IMR-90 (cell line): ENCODE measurements at regions not wholly inside any gene's neighbourhood (a gene's known extent, or its start where the extent isn't known, plus 50 kb on each side); places are given as distances from the start of the nearest gene placed in this dataset.

ENCODE experiments used
- ATAC-seq: fragments of 200-7000 bp; cut with Tn5 transposase; 2 replicates; pipeline ENCODE4 v1.9.1; 2020; ENCODE audit warnings: low read depth, mild to moderate bottlenecking, moderate library complexity
- BruUV-seq: library from RNA; stranded (reverse); fragments of 400-500 nt; replicated peaks from 2 replicates; lab custom pipeline; 2021; lab: Mats Ljungman, UMichigan
- CTCF ChIA-PET: fragments of 300-600 bp; formaldehyde crosslinking; extraction: SDS; loops from one replicate; lab custom pipeline; 2021; ENCODE audit warnings: antibody characterized with exemption; lab: Yijun Ruan, JAX
- POLR2A ChIA-PET: fragments of 300-600 bp; sonication (Branson Sonifier 250); formaldehyde crosslinking; loops from one replicate; lab custom pipeline; 2022; ENCODE audit warnings: antibody characterized with exemption; ENCODE audit not compliant: unreplicated experiment; lab: Charles Lee
- DNase-seq: peaks from one replicate; pipeline ENCODE4 v3.0.0; 2013
- H2AFZ ChIP-seq: replicated peaks from 2 replicates; pipeline ENCODE3; 2013; ENCODE audit warnings: low read length, mild to moderate bottlenecking; ENCODE audit not compliant: poor library complexity
- H2AK5ac ChIP-seq: 2 replicates; pipeline ENCODE4 v1.6.1; 2013; ENCODE audit warnings: low read depth, low read length, inconsistent platforms
- H2AK9ac ChIP-seq: replicated peaks from 2 replicates; pipeline ENCODE3; 2013; ENCODE audit warnings: mild to moderate bottlenecking, low read depth, low read length, moderate library complexity; ENCODE audit not compliant: poor library complexity
- H2BK120ac ChIP-seq: 2 replicates; pipeline ENCODE4 v1.6.1; 2013; ENCODE audit warnings: low read depth, low read length, inconsistent platforms
- H2BK15ac ChIP-seq: 3 replicates; pipeline ENCODE4 v1.6.1; 2013; ENCODE audit warnings: low read depth, low read length, inconsistent platforms
- H2BK20ac ChIP-seq: 2 replicates; pipeline ENCODE4 v1.6.1; 2013; ENCODE audit warnings: low read depth, mild to moderate bottlenecking, inconsistent platforms, low read length, moderate library complexity
- H2BK5ac ChIP-seq: 2 replicates; pipeline ENCODE4 v1.6.1; 2013; ENCODE audit warnings: mild to moderate bottlenecking, low read depth, low read length, inconsistent platforms; ENCODE audit not compliant: poor library complexity, severe bottlenecking
- H3K14ac ChIP-seq: replicated peaks from 2 replicates; pipeline ENCODE4 v1.6.1; 2013; ENCODE audit warnings: low read depth, low read length, inconsistent platforms
- H3K18ac ChIP-seq: 2 replicates; pipeline ENCODE4 v1.6.1; 2013; ENCODE audit warnings: low read depth, low read length, control low read depth
- H3K23ac ChIP-seq: 2 replicates; pipeline ENCODE4 v1.6.1; 2013; ENCODE audit warnings: low read depth, low read length, inconsistent platforms
- H3K27ac ChIP-seq: 2 replicates; pipeline ENCODE4 v1.5.1; 2013; ENCODE audit warnings: mild to moderate bottlenecking, control low read depth, low read length; ENCODE audit not compliant: insufficient read depth
- H3K27me3 ChIP-seq: 2 replicates; pipeline ENCODE4 v1.6.1; 2013; ENCODE audit warnings: low read length; ENCODE audit not compliant: control insufficient read depth, insufficient read depth
- H3K36me3 ChIP-seq: 2 replicates; pipeline ENCODE4 v1.6.1; 2013; ENCODE audit warnings: low read length, mixed read lengths; ENCODE audit not compliant: control insufficient read depth, insufficient read depth
- H3K4ac ChIP-seq: 2 replicates; pipeline ENCODE4 v1.6.1; 2013; ENCODE audit warnings: low read depth, low read length, inconsistent platforms
- H3K4me1 ChIP-seq: 2 replicates; pipeline ENCODE4 v1.6.1; 2013; ENCODE audit warnings: low read length, mixed read lengths; ENCODE audit not compliant: control insufficient read depth, insufficient read depth
- H3K4me2 ChIP-seq: 2 replicates; pipeline ENCODE4 v1.6.1; 2013; ENCODE audit warnings: low read depth, mild to moderate bottlenecking, control low read depth, low read length, moderate library complexity
- H3K4me3 ChIP-seq: 2 replicates; pipeline ENCODE4 v1.5.1; 2013; ENCODE audit warnings: low read depth, mild to moderate bottlenecking, control low read depth, low read length, moderate library complexity; ENCODE audit not compliant: insufficient read depth
- H3K56ac ChIP-seq: 2 replicates; pipeline ENCODE4 v1.6.1; 2013; ENCODE audit warnings: low read length, inconsistent platforms; ENCODE audit not compliant: insufficient read depth; ENCODE audit errors: extremely low read depth
- H3K79me1 ChIP-seq, 2 experiments: 2 replicates each; pipeline ENCODE4 v1.6.1; 2013; ENCODE audit warnings: low read length in 2 of 2, inconsistent platforms in 1 of 2, low read depth in 1 of 2
- H3K9ac ChIP-seq: 2 replicates; pipeline ENCODE4 v1.6.1; 2013; ENCODE audit warnings: low read depth, low read length, control low read depth
- H3K9me1 ChIP-seq: 2 replicates; pipeline ENCODE4 v1.6.1; 2013; ENCODE audit warnings: low read length, inconsistent platforms; ENCODE audit not compliant: insufficient read depth
- H3K9me3 ChIP-seq: 2 replicates; pipeline ENCODE4 v1.6.1; 2013; ENCODE audit warnings: low read length; ENCODE audit not compliant: control insufficient read depth, insufficient read depth
- H4K20me1 ChIP-seq: 2 replicates; pipeline ENCODE4 v1.6.1; 2013; ENCODE audit warnings: low read length, inconsistent platforms; ENCODE audit not compliant: insufficient read depth
- H4K5ac ChIP-seq: 2 replicates; pipeline ENCODE4 v1.6.1; 2013; ENCODE audit warnings: mild to moderate bottlenecking, low read depth, low read length, control low read depth
- H4K8ac ChIP-seq, 2 experiments: 2 replicates each; pipeline ENCODE4 v1.6.1; 2013; ENCODE audit warnings: low read depth in 2 of 2, low read length in 2 of 2, control low read depth in 1 of 2, inconsistent platforms in 1 of 2
- H4K91ac ChIP-seq: 2 replicates; pipeline ENCODE4 v1.6.1; 2013; ENCODE audit warnings: low read depth, low read length, inconsistent platforms; ENCODE audit not compliant: insufficient read depth
- RFX5 ChIP-seq: IDR thresholded peaks from 2 replicates; pipeline ENCODE4 v1.8.0; 2012; ENCODE audit warnings: low read depth, mild to moderate bottlenecking, low read length, moderate library complexity
- WGBS, 2 experiments: methylation state at CpG; one replicate each; pipeline versions ENCODE4 v1.1.5 to v1.1.7; 2013; ENCODE audit warnings: missing lambda C conversion rate in 2 of 2; ENCODE audit not compliant: insufficient read length in 1 of 2; ENCODE audit errors: extremely low coverage in 2 of 2; 5-methylcytosine and 5-hydroxymethylcytosine counted together
- dilution Hi-C: fragments of 300-500 bp; cut with HindIII; formaldehyde crosslinking; loops from one replicate; pipeline ENCODE4 v1.14.3; 2018; ENCODE audit warnings: low sequenced_read_pairs; ENCODE audit not compliant: unreplicated experiment
- in situ Hi-C: fragments of 300-500 bp; cut with MboI; formaldehyde crosslinking; loops from 3 replicates; pipeline ENCODE4 v1.14.3; 2019; ENCODE audit warnings: low sequenced_read_pairs, inconsistent platforms, mixed read lengths
- intact Hi-C: fragments of 100-400 bp; cut with micrococcal nuclease; formaldehyde crosslinking; loops from 2 replicates; pipeline ENCODE4 v1.10.0; 2022
- TF ChIP-seq, protein P1 (sequence below): fragments of 150-350 bp; IDR thresholded peaks from 2 replicates; pipeline ENCODE4 v1.6.1; 2016; ENCODE audit warnings: low read depth, mild to moderate bottlenecking, low read length, moderate library complexity, borderline replicate concordance

- H3K9me3 ChIP-seq: peaks cover 6% of the 10 kb centered on the region; the same call in 1 of the 2 replicates
- no TSS peak for BruUV-seq
- no CpG with 5 or more reads among the region's 3 CpGs for WGBS, 2 experiments
- no peak overlapping the region for H3K4me3 ChIP-seq
- ATAC-seq (no peak), DNase-seq (no peak)
- dilution Hi-C loops (no loop called here), intact Hi-C loops (no loop called here), in situ Hi-C loops (no loop called here)
- no peak overlapping the region for H3K18ac ChIP-seq
- H2BK5ac ChIP-seq: no peak overlapping the region
- no peak overlapping the region for H3K27ac ChIP-seq
- H3K23ac ChIP-seq: no peak overlapping the region
- no peak overlapping the region for H3K56ac ChIP-seq
- no peaks in the 10 kb centered on the region for H4K20me1 ChIP-seq
- no peak overlapping the region for H4K5ac ChIP-seq
- H2AFZ ChIP-seq: no peak overlapping the region
- H3K9ac ChIP-seq: no peak overlapping the region
- H3K4me1 ChIP-seq: no peaks in the 10 kb centered on the region
- no peak overlapping the region for H3K14ac ChIP-seq
- H2AK9ac ChIP-seq: no peak overlapping the region
- H2BK120ac ChIP-seq: no peak overlapping the region
- ChIA-PET CTCF (no interaction called here), POLR2A (no interaction called here)
- no peak overlapping the region for H2BK15ac ChIP-seq
- H3K9me1 ChIP-seq: no peaks in the 10 kb centered on the region
- H3K36me3 ChIP-seq: no peaks in the 10 kb centered on the region
- H3K4me2 ChIP-seq: no peak overlapping the region
- H3K4ac ChIP-seq: no peak overlapping the region
- no peak overlapping the region for H2AK5ac ChIP-seq
- H3K79me1 ChIP-seq: no peaks in the 10 kb centered on the region
- H2BK20ac ChIP-seq: no peak overlapping the region
- TF ChIP-seq RFX5: no peak
- TF ChIP-seq, protein P1, sequence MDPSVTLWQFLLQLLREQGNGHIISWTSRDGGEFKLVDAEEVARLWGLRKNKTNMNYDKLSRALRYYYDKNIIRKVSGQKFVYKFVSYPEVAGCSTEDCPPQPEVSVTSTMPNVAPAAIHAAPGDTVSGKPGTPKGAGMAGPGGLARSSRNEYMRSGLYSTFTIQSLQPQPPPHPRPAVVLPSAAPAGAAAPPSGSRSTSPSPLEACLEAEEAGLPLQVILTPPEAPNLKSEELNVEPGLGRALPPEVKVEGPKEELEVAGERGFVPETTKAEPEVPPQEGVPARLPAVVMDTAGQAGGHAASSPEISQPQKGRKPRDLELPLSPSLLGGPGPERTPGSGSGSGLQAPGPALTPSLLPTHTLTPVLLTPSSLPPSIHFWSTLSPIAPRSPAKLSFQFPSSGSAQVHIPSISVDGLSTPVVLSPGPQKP: no peak
- H4K91ac ChIP-seq: no peak overlapping the region
- H4K8ac ChIP-seq: no peak overlapping the region
- H3K27me3 ChIP-seq: no peaks in the 10 kb centered on the region
Observed at GRCh38 chr7:97506728-97507127, 225.2 kb upstream of the TAC1 start.
